ENCODE measurements at regions not wholly inside any gene's neighbourhood (a gene's known extent, or its start where the extent isn't known, plus 50 kb on each side); places are given as distances from the start of the nearest gene placed in this dataset.
"Not testable (repeated sequence)": the region's sequence is repeated elsewhere in the genome, so short reads cannot be mapped to it uniquely, and the experiment has no call there.

GRCh38 chr2:236994361-236994760 is 91.3 kb upstream of the COPS8 start:
- H3K27ac ChIP-seq = no peak overlapping the region
- peaks cover 0 to 3% of the 10 kb centered on the region in 2 donors for H3K4me1 ChIP-seq
- H3K9me3 ChIP-seq = no peaks in the 10 kb centered on the region
- no peak for DNase-seq (ENCODE audit: low spot score)
- no peaks in the 10 kb centered on the region for H3K36me3 ChIP-seq
- H3K4me3 ChIP-seq = no peak overlapping the region
- H3K27me3 ChIP-seq = no peaks in the 10 kb centered on the region
- TF ChIP-seq CTCF (IDR thresholded peaks at IDR 0.05) = no peak

- Histone ChIP-seq H3K36me3 (no peaks in the 10 kb centered on the region), H3K4me1 (no peaks in the 10 kb centered on the region), H3K27me3 (no peaks in the 10 kb centered on the region), H3K4me3 (no peak overlapping the region), H3K9me3 (no peaks in the 10 kb centered on the region), H3K27ac (no peak overlapping the region)
- no peak for TF ChIP-seq CTCF (IDR thresholded peaks at IDR 0.05)
- DNase-seq (ENCODE audit: low spot score) = no peak
Measured at GRCh38 chr2:236997069-236997715, 88.5 kb upstream of the COPS8 start.

GRCh38 chr2:236998236-236998635 is 87.5 kb upstream of the COPS8 start:
- DNase-seq (ENCODE audit: low spot score) = no peak
- no peak for TF ChIP-seq CTCF (IDR thresholded peaks at IDR 0.05)

GRCh38 chr2:236998758-236999157 is 86.9 kb upstream of the COPS8 start:
- H3K4me3 ChIP-seq = no peak overlapping the region
- no peaks in the 10 kb centered on the region for H3K9me3 ChIP-seq
- no peaks in the 10 kb centered on the region for H3K36me3 ChIP-seq
- H3K27me3 ChIP-seq = no peaks in the 10 kb centered on the region
- DNase-seq (ENCODE audit: low spot score) = no peak
- TF ChIP-seq CTCF (IDR thresholded peaks at IDR 0.05) = no peak
- no peak overlapping the region for H3K27ac ChIP-seq
- H3K4me1 ChIP-seq = no peaks in the 10 kb centered on the region

More at GRCh38 chr2:236998236-236998635, 87.5 kb upstream of the COPS8 start:
- no peak overlapping the region for H3K27ac ChIP-seq
- H3K4me3 ChIP-seq = no peak overlapping the region
- no peaks in the 10 kb centered on the region for H3K4me1 ChIP-seq
- H3K9me3 ChIP-seq = no peaks in the 10 kb centered on the region
- H3K27me3 ChIP-seq = no peaks in the 10 kb centered on the region
- H3K36me3 ChIP-seq = no peaks in the 10 kb centered on the region

- DNase-seq (ENCODE audit: low spot score) = no peak
- H3K36me3 ChIP-seq = no peaks in the 10 kb centered on the region
- H3K4me1 ChIP-seq = no peaks in the 10 kb centered on the region
- H3K27ac ChIP-seq = no peak overlapping the region
- H3K9me3 ChIP-seq = no peaks in the 10 kb centered on the region
- H3K4me3 ChIP-seq = no peak overlapping the region
- TF ChIP-seq CTCF (IDR thresholded peaks at IDR 0.05) = no peak
- no peaks in the 10 kb centered on the region for H3K27me3 ChIP-seq
Measured at GRCh38 chr2:237000481-237000880, 85.2 kb upstream of the COPS8 start.

GRCh38 chr2:237005341-237005740 is 80.3 kb upstream of the COPS8 start:
- DNase-seq (ENCODE audit: low spot score); H3K36me3 ChIP-seq; H3K9me3 ChIP-seq; H3K27me3 ChIP-seq; H3K4me3 ChIP-seq; H3K27ac ChIP-seq; H3K4me1 ChIP-seq: not testable (repeated sequence)
